DMS53 treated with DMSO at 0.1 percent for 48 hours (cell line): ENCODE measurements at regions not wholly inside any gene's neighbourhood (a gene's known extent, or its start where the extent isn't known, plus 50 kb on each side); places are given as distances from the start of the nearest gene placed in this dataset.
A peak's percentile ranks its signal among the peaks of the same experiment; 100 is the strongest.

Experiments used
- DNase-seq: peaks from one replicate; lab custom pipeline; 2025; ENCODE audit not compliant: unreplicated experiment; lab: John Stamatoyannopoulos, UW

DNA sequence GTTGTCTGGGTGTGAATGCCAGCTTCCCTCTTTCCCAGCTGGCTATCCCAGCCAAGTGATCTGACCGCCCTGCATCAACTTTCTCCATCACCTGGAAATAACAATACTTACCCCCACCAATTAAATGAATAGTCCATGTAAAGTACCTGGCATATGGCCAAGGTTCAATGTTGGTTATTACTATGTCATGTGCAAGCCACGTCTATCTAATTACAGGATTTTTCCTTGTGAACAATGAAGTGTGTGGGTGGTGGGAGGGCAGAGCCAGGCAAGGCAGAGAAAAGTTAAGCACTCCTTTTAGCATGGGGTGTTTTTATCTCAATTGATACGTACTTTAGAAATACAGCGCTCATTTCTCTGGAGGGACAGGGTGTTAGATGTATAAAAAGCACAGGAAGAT is 121.1 kb downstream of the NHLRC3 start:
- no peak for DNase-seq

DNA sequence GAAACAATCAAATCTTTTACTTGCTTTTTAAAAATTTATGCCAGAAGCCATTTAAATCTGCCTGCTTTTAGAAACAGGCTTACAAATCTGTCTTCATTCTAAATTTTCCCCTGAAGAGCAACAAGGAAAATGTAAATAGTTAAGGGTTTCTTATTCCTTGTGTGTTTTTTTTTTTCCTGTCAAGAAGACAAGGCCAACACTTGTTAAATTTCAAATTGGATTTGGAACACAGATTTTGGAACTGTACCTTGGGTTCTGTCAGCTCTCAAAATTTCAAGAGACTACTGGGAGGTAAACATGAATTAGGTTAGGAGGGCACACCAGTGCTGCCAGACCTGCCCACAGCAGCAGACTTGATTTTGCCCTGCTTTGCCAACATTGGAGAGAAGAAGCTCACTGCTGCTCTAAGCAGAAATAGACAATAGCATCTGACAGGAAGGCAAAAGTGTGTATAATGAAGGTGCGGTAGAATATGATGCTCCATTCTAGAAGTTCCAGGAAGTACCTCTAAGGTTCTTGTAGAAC is 121.7 kb downstream of the NHLRC3 start:
- no peak for DNase-seq

DNA sequence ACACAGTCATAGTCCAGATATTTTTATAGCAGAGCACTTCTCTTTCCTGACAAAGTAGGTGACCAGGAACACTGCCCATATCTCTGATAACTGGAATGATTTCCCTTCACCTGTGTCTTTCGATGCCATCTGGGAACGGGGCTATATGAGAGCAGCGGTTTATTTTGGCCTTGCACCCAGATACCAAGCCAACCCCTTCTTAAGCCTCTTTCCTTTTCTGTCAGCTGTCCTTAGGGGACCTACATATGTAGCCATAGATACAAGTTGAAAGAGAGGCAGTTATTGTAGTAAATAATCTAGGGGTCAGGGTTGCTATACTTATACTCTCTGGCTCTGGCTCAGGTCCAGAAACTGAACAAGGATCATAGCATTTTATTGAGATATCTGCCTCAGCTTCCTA is 128.8 kb downstream of the NHLRC3 start:
- DNase-seq: no peak

DNA sequence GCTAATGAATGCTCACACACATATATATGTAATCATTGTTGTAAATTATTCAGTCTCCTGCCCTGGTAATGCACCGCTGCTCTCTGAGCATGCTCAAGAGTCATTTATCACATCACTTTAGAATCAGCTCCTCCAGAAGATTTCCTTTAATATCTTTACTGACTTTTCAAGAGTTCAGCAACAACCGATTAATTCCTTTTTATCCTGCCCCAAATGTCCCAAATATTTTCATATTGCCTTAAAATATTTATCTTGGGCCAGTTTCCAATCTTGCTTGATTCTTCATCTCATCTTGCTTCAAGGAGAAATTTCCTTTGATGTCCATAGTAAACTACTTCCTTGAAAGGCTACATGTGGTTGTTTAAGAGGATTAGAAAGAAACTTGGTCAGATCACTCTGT is 132.5 kb downstream of the NHLRC3 start:
- DNase-seq: no peak

DNA sequence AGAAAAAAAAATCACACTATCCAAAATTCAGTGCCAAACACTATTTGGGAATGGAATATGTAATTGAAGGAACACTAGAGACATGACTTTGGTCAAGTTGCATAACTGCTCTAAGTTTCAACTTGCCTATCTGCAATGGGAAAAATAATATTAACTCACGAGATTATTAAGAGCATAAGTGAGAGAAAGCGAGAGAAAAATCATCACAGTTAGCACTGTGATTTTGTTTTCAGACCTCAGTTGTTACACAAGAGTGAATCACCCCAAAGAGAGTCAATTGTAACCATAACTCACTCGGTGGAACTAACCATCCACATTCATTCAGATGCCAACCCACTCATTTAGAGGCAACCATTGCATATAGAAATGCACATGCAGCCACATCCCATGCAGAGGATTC is 147.1 kb downstream of the NHLRC3 start:
- no peak for DNase-seq

DNA sequence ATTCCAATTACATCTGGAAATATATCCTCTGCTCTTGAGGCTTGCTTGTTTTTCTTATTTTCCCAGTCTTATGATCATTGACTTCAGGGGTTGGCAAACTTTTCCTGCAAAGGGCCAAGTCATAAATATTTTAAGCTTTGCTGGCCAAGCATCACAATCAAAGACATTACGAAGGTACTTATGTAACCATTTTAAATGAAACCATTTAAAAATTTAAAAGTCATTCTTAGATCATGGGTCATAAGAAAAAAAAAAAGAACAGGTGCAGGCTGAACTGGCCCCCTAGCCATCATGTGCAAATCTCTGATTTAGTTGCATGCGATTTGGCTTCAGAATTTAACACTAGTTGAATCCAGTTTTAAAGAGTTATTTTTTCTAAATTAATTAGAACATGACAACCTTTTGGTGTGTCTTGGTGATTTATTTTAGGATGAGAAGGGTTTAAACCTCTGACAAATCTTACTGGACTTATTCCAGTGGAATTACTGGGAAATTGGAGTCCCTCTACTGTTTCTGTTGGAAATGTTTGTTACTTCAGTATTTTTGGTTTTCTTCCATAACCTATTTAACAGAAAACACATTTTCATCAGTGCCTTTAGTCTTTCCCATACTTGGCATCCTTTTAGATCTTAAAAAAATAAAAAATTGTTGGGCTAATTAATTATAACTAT is 148.1 kb downstream of the NHLRC3 start:
- DNase-seq: no peak

DNA sequence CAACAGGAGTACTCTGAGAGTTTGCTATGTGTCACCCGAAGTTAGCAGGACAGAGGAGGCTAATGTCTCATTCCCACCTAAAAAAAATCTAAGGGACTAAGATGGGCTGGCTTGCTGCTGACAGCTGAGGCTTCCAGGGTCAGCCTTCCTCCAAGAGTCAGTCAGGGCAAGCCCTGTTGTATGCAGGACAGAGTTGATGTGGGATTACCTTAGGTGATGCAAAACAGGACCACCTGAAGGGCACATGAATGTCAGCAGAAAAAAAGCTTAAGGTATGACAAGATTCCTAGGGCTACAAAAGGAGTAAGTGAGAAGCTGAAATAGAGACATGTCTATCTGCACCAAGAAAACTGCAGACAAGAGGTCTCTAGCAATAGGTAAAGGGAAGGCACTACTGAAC is 151.5 kb downstream of the NHLRC3 start:
- no peak for DNase-seq

DNA sequence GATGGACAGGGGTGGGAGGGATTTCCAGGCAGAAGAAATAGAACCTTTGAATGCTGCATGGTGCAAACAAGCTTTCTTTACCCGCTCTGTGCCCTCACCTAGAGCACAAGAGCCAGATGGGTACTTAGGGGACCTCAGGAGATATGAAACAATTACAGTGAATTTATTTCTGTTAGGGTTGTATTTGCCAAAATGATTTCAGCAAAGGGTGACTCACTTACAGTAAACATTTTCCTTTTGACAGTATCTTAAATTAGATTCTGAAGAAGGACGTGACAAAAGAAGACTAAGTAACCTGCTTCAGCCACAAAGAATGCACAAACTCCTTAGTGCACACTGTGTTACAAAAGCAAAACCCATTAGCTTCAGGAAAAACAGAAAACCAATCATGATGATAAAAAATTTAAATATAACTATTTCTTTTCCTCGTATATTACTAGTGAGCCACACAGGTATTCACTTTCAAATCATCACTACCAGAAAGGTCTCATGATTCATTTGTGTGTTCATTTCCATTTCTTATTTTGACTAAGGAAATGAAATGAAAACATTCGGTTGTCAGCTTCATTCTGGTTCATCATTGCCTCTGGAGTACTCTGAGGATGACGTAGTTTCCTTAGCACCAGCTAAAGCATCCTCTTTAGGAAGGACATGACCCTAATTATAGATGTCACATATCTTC is 158.8 kb downstream of the NHLRC3 start:
- peak; percentile 26 for DNase-seq

DNA sequence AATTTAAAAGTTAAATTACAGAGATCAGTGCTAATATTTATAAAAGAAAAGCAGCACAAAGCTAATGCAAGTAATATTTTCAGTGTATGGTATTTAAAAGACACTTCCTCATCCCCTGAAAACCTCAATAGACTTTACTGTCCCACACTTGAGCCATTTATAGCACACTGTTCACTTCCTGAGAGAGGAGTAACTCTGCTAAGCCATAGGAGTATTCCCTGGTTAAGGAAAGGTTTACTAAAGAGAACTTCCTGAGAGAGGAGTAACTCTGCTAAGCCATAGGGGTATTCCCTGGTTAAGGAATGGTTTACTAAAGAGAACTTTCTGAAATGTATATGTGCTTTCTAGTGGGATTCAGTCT is 159.4 kb downstream of the NHLRC3 start:
- DNase-seq: peak; percentile 9

DNA sequence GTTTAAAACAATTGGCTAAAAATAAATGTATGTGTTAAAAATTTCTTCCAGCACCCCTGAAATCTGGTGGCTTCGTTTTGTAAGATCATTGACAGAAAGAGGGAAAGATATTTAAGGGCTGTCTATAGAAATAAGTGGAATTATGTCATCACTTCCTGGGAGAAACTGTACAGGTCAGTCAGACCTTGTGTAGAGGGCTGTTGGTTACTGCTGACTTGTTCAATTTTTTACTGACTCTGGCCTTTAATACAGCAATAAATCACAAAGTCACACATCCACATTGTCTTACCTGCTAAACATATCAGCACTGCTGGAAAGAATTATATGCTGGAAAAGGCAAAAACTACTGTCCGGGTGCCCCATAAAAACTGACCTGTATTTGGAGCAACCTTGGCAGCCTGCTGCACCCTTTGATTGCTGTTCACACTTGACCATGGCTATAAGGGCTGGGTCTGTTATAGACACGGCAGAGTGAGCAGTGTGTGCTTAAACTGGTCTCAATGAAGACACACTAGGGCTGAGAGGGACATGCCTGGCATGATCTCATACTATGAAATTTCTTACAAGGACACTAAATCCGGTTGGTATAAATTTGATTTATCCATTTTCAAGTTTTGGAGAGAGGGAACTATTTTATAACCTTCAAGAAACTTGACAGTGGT is 162.1 kb downstream of the NHLRC3 start:
- no peak for DNase-seq

DNA sequence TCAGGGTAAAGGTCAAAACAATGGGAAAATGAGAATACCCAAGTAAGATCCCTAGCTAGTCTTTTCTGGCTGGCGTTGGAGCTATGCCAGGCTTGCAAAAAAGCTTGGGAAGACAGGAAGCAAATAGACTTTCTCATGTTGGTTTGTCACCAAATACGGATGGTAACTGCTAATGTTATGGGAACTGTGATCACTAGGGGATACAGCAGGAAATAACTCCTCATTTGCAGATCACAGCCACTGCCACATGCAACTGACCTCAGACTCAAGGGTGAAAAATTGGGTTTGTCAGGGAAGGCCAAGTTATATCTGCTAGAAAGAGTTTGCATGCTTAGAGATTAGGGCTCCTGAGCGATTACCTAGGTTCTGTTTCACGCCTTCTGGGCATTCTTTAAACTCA is 162.9 kb downstream of the NHLRC3 start:
- DNase-seq: no peak

DNA sequence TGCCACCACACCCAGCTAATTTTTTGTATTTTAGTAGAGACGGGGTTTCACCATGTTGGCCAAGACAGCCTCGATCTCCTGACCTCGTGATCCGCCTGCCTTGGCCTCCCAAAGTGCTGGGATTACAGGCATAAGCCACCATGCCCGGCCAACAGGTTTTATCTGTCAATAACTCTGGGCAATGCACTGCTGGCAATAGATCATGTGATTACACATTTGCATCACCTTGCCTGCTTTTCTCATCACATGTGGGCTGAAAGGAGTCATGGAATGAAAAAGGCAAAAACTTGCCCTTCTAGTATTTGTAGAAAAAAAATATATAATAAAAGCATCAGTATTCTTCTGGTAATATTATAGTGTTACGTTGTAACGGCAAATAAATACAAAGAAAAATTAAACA is 164.5 kb downstream of the NHLRC3 start:
- DNase-seq: no peak

DNA sequence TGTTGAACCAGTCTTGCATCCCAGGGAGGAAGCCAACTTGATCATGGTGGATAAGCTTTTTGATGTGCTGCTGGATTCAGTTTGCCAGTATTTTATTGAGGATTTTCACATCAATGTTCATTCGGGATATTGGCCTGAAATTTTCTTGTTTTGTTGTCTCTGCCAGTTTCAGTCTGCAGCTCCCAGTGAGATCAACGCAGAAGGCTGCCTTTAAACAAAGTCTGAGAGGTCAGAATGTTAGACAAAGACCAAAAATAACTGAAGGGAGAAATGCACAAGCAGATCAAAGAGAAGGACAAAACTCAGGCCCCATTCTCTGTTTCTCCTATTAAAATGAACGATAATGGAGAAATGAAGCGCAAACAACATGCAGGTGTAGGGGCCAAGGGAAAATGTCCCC is 170.4 kb downstream of the NHLRC3 start:
- DNase-seq: no peak

DNA sequence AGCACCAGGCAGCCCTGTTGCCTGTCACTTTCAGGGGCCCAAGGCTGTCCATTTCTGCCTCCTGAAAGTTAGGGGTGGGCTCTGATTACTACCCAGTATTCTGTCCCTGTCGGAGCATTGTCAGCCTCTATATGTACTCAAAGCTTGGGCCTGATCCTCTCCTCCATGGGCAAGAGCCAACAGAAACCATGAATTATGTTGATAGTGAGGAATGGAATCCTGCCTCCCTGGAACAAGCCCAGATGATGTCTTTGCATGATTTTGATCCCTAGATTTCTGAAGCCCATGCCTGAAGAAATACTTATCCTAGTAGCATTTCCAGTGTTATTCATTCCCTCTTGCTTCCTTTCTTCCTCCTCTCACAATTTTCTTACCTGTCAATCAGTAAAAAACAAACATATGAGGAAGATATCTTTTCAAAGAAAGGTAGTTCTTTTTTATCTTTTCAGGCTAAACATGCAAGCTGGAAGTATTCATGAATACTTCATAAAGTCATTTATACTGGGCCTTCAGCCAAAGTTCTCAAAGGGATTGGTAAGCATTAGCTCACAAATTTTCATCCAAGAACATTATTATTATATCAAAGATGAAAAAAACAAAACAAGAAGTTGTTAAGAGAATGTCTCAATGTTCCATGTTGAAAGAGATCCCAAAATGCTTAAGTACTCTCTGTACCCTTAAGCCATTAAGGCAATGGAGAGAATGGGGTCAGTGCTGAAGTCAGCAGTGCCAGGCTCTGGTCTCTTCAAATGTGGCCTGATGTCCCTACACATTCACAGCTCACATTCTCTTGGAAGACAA is 171.7 kb downstream of the NHLRC3 start:
- no peak for DNase-seq

DNA sequence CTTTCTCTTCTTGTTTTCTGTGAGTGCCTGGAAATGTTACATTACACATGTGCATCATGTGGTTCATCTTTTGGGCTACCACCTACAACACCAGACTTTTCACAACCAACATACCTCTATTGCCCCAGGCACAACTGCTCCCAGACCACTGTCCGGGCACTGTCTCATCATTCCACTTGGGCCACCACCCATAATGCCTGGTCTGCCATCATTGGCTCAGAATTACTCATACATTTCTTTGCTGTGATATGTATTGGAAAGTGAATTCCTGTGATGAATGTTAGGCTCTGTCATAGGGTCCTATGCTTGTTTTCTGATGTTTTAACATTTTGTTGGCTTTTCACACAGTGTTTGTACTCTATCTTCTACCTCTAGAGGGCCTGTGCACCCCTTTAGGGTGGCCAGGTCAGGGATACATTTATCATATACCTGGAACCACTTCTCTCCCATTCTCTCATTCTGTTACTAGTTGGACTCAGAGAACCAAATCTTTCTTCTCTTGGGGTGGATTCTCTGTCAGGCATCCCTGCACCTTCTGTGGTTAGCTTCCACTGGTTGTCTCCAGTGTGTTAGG is 172.8 kb downstream of the NHLRC3 start:
- DNase-seq: no peak

DNA sequence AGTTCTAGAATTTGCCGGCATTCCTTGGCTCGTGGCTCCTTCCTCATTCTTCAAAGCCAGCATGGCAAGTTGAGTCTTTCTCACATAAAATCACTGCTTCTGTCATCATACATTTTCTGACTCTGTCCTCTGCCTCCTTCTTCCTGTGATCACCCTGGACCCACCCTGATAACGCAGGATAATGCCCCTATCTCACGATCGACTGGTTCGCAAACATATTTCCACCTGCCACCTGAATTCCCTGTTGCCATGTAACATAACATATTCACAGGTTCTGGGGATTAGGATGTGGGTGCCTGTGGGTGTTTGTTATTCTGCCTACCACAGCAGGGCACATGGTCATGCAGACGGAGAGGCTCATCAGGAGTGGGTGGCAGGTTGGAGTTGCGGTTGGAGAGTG is 177.7 kb downstream of the NHLRC3 start:
- DNase-seq: no peak

DNA sequence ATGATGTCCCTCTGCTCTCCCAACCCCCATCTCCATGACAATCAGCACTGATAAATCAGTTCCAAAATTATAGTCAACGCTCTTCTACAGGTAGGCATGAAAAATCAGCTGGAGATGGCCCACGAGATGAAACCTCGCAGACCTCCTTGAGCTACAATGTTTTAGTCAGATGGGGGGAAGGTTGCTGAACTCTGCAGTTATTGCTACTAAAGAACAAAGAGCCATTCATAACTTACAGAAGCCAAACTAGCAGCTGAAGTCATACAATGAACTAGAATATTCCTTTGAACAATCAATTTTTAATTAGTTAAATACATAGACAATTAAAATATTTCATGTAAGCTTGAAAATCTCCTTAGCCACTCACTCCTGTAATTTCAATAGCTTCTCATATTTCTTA is 179.2 kb downstream of the NHLRC3 start:
- no peak for DNase-seq

DNA sequence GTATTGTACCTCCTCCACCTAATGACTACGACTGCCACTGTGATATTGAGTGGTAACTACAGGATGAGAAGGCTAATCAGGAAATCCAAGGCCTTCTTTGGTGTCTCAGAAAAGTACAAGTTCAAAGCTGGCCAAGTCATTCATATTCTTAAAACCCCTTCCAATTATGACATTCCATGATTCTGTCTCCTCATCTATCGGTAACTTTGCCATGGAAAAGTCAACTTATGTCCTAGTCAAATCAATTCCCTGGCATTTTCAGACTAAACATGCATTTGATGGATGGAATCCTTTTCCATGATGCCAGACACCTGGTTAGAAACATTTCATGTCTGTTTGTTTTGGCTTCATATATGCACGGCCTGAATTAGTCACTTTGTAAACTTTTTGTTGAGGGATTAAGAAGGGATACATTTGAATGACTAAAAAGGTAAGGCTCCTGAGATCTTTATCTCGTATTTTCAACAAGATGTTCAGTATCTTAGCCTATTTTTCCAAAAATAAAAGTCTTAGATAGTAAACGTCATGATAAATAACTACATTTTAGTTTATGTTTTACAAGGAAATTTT is 186.5 kb downstream of the NHLRC3 start:
- peak; percentile 19 for DNase-seq

DNA sequence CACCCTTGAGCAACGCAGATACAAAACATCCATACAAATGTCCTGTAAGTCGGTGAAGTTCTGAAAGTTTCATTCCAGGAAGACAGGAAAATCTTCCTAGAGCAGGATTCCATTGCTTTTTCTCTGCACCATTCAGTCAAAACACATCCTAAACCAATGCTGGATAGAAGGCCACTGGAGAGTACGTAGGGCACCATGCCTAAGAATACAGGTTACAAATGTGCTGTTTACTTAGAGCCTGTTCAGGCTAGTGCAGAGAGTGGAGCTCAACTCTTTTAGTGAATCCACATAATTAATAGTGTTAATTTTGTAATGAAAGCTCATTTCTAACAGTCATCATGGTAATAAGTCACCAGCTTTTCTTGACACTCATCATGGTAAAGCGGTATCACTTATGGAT is 187.6 kb downstream of the NHLRC3 start:
- DNase-seq: no peak

DNA sequence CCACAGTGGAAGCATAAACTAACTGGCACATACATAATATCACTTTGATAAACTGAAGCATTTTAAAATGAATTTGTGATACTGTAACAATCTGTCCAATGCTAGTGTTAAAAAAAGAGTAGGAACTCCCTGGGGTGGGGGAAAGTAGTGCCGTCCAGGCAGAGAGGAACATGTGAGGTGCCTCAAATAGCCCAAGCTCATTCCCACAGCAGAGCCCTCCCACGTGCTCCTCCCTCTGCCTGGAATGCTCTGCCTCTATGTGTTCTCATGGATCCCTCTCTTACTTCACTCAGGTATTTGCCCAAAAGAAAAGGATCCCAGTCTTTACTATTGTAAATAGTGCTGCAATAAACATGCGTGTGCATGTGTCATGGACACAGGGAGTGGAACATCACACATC is 188.1 kb downstream of the NHLRC3 start:
- DNase-seq: no peak
